PFSK-1 (cell line): ENCODE measurements at regions not wholly inside any gene's neighbourhood (a gene's known extent, or its start where the extent isn't known, plus 50 kb on each side); places are given as distances from the start of the nearest gene placed in this dataset.

Source experiments
- POLR2AphosphoS5 ChIP-seq: IDR thresholded peaks from 2 replicates; pipeline ENCODE4 v1.6.1; 2012; ENCODE audit warnings: low read depth, mild to moderate bottlenecking, control low read depth, low read length, moderate library complexity
- TF ChIP-seq, protein P1 (sequence below), 2 experiments: IDR thresholded peaks; 2 replicates each; pipeline versions ENCODE4 v1.6.1 to v1.8.0; 2011 to 2012; ENCODE audit warnings: low read depth in 2 of 2, low read length in 2 of 2, control low read depth in 1 of 2, inconsistent platforms in 1 of 2, mild to moderate bottlenecking in 1 of 2, moderate library complexity in 1 of 2; ENCODE audit not compliant: insufficient read depth in 1 of 2

DNA sequence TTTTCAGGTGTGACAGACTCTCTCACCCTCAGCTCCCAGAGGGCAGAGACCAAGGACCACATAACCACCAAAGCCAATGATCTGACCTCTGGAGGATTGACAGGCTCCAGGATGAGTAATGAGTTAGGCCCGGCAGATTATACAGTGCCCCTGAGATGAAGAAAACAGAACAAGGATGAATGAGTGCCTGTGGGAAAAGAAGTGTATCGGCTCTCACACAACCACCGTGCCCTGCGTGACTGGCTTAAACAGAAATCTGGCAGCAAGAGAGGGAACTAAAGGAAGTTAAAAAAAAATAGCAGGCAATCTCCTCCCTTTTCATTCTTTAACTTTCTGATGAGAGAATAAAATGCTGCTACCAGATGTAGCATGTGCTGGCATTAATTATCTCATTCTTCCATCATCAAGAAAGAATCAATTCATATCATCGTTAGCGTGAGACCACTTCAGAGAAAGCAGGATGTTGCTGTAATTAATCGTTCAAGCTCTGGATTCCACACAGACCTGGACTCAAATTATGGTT is 227.5 kb upstream of the COL8A1 start:
- TF ChIP-seq POLR2AphosphoS5, result no peak
- TF ChIP-seq, protein P1, sequence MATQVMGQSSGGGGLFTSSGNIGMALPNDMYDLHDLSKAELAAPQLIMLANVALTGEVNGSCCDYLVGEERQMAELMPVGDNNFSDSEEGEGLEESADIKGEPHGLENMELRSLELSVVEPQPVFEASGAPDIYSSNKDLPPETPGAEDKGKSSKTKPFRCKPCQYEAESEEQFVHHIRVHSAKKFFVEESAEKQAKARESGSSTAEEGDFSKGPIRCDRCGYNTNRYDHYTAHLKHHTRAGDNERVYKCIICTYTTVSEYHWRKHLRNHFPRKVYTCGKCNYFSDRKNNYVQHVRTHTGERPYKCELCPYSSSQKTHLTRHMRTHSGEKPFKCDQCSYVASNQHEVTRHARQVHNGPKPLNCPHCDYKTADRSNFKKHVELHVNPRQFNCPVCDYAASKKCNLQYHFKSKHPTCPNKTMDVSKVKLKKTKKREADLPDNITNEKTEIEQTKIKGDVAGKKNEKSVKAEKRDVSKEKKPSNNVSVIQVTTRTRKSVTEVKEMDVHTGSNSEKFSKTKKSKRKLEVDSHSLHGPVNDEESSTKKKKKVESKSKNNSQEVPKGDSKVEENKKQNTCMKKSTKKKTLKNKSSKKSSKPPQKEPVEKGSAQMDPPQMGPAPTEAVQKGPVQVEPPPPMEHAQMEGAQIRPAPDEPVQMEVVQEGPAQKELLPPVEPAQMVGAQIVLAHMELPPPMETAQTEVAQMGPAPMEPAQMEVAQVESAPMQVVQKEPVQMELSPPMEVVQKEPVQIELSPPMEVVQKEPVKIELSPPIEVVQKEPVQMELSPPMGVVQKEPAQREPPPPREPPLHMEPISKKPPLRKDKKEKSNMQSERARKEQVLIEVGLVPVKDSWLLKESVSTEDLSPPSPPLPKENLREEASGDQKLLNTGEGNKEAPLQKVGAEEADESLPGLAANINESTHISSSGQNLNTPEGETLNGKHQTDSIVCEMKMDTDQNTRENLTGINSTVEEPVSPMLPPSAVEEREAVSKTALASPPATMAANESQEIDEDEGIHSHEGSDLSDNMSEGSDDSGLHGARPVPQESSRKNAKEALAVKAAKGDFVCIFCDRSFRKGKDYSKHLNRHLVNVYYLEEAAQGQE (IDR thresholded peaks at IDR 0.05; ENCODE audit: insufficient read depth in 1 of 2, low read depth in 2 of 2, low read length in 2 of 2), result no peak
